ENCODE measurements at regions not wholly inside any gene's neighbourhood (a gene's known extent, or its start where the extent isn't known, plus 50 kb on each side); places are given as distances from the start of the nearest gene placed in this dataset.

- H3K36me3 ChIP-seq, result no peaks in the 10 kb centered on the region
- no peaks in the 10 kb centered on the region for H3K27me3 ChIP-seq
- no peaks in the 10 kb centered on the region; the same call in 1 of the 2 replicates for H3K9me3 ChIP-seq
- no peak for TF ChIP-seq CTCF (IDR thresholded peaks at IDR 0.05; ENCODE audit: low read depth, low read length)
- H3K4me1 ChIP-seq, result no peaks in the 10 kb centered on the region
- DNase-seq, result no peak
- no peak overlapping the region for H3K4me3 ChIP-seq (ENCODE audit: low read depth, low read length)
Measured at GRCh38 chr6:81387163-81387562, 365.3 kb downstream of the TENT5A start.

- Histone ChIP-seq H3K9me3 (no peaks in the 10 kb centered on the region), H3K36me3 (no peaks in the 10 kb centered on the region), H3K4me3 (ENCODE audit: low read depth, low read length) (no peak overlapping the region), H3K27me3 (no peaks in the 10 kb centered on the region), H3K4me1 (no peaks in the 10 kb centered on the region)
- no peak for DNase-seq
- no peak for TF ChIP-seq CTCF (IDR thresholded peaks at IDR 0.05; ENCODE audit: low read depth, low read length)
Measured at GRCh38 chr6:81384921-81385320, 367.6 kb downstream of the TENT5A start.

DNA sequence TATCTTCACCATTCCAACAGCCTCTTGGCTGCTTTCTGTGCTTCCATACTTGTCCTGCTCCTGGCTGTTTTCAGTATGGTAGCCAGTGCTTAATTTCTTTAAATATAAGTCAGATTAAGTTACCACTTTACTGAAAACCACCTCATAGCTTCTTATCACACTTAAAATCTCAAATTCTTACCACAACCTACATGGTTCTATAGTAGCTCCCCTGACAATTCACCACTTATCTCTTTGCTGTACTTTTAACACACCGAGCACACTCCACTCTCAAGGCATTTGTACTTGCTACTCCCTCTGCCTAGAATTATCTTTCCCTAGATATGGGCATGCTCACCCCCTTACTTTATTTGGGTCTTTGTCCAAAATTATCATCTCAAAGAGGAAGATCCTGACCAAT is 369.0 kb downstream of the TENT5A start:
- TF ChIP-seq CTCF (IDR thresholded peaks at IDR 0.05; ENCODE audit: low read depth, low read length), result no peak
- H3K4me3 ChIP-seq (ENCODE audit: low read depth, low read length), result no peak overlapping the region
- H3K9me3 ChIP-seq, result no peaks in the 10 kb centered on the region
- H3K36me3 ChIP-seq, result no peaks in the 10 kb centered on the region
- no peak for DNase-seq
- H3K4me1 ChIP-seq, result no peaks in the 10 kb centered on the region
- H3K27me3 ChIP-seq, result no peaks in the 10 kb centered on the region

GRCh38 chr6:81382852-81383251 is 369.6 kb downstream of the TENT5A start:
- no peaks in the 10 kb centered on the region for H3K9me3 ChIP-seq
- DNase-seq, result no peak
- TF ChIP-seq CTCF (IDR thresholded peaks at IDR 0.05; ENCODE audit: low read depth, low read length), result no peak
- no peaks in the 10 kb centered on the region for H3K36me3 ChIP-seq
- no peak overlapping the region for H3K4me3 ChIP-seq (ENCODE audit: low read depth, low read length)
- H3K27me3 ChIP-seq, result no peaks in the 10 kb centered on the region
- H3K4me1 ChIP-seq, result no peaks in the 10 kb centered on the region

DNA sequence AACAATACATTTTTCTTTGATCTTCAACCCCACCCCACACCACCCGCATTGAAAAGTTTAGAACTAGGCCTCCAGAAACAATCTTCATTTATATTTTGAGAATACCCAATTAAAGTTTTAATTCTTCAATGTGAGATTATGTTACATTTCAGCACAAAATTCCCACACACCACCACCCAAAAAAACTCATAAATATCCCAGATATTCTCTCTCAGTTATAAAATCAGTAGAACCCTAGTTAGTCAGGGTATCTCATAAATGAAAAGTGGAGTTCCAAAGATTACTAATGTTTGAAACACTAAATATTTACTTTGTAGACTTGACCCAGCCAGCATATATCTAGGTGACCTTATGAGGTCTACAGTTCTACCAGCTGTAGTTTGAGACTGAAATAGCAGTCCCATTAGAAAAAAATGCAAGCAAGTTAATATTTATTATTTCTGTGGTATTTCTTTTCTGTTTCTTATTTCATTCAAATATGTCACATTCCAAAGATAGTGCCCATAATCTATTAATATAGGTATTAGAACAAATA is 371.0 kb downstream of the TENT5A start:
- Histone ChIP-seq H3K9me3 (no peaks in the 10 kb centered on the region), H3K4me3 (ENCODE audit: low read depth, low read length) (no peak overlapping the region), H3K27me3 (no peaks in the 10 kb centered on the region), H3K36me3 (no peaks in the 10 kb centered on the region), H3K4me1 (peaks cover 4% of the 10 kb centered on the region)
- no peak for DNase-seq
- TF ChIP-seq CTCF (IDR thresholded peaks at IDR 0.05; ENCODE audit: low read depth, low read length), result no peak

- Histone ChIP-seq H3K27me3 (no peaks in the 10 kb centered on the region), H3K4me3 (ENCODE audit: low read depth, low read length) (no peak overlapping the region), H3K36me3 (no peaks in the 10 kb centered on the region), H3K9me3 (no peaks in the 10 kb centered on the region), H3K4me1 (peaks cover 4% of the 10 kb centered on the region)
- TF ChIP-seq CTCF (IDR thresholded peaks at IDR 0.05; ENCODE audit: low read depth, low read length), result no peak
- DNase-seq, result no peak
Measured at GRCh38 chr6:81380718-81381338, 371.7 kb downstream of the TENT5A start.
